ENCODE measurements at regions not wholly inside any gene's neighbourhood (a gene's known extent, or its start where the extent isn't known, plus 50 kb on each side); places are given as distances from the start of the nearest gene placed in this dataset.

GRCh38 chr18:51433881-51434280 lies 236.4 kb upstream of the MEX3C start:
- TF ChIP-seq, protein P1, sequence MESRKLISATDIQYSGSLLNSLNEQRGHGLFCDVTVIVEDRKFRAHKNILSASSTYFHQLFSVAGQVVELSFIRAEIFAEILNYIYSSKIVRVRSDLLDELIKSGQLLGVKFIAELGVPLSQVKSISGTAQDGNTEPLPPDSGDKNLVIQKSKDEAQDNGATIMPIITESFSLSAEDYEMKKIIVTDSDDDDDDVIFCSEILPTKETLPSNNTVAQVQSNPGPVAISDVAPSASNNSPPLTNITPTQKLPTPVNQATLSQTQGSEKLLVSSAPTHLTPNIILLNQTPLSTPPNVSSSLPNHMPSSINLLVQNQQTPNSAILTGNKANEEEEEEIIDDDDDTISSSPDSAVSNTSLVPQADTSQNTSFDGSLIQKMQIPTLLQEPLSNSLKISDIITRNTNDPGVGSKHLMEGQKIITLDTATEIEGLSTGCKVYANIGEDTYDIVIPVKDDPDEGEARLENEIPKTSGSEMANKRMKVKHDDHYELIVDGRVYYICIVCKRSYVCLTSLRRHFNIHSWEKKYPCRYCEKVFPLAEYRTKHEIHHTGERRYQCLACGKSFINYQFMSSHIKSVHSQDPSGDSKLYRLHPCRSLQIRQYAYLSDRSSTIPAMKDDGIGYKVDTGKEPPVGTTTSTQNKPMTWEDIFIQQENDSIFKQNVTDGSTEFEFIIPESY (IDR thresholded peaks at IDR 0.05; ENCODE audit: borderline replicate concordance, low read depth) = no peak
- TF ChIP-seq RFX5 (IDR thresholded peaks at IDR 0.05; ENCODE audit: low read length) = no peak
- TF ChIP-seq CTCF (IDR thresholded peaks at IDR 0.05) = no peak
- TF ChIP-seq POLR2AphosphoS5 (IDR thresholded peaks at IDR 0.05; ENCODE audit: low read depth, low read length) = no peak
- TF ChIP-seq SMC3 (IDR thresholded peaks at IDR 0.05; ENCODE audit: low read depth, low read length) = no peak

Measured in SK-N-SH (cell line).